ENCODE measurements at regions not wholly inside any gene's neighbourhood (a gene's known extent, or its start where the extent isn't known, plus 50 kb on each side); places are given as distances from the start of the nearest gene placed in this dataset.
A peak's percentile ranks its signal among the peaks of the same experiment; 100 is the strongest.
"Not testable (repeated sequence)": the region's sequence is repeated elsewhere in the genome, so short reads cannot be mapped to it uniquely, and the experiment has no call there.

- peak; percentile 84 for DNase-seq
Observed at GRCh38 chr20:25862967-25863530, 166.4 kb upstream of the ZNF337 start.

GRCh38 chr20:25860531-25861150, 164.0 kb upstream of the ZNF337 start:
- DNase-seq, result no peak

GRCh38 chr20:25859649-25860530, 163.2 kb upstream of the ZNF337 start:
- peak; percentile 79 for DNase-seq

GRCh38 chr20:25858495-25859425, 162.1 kb upstream of the ZNF337 start:
- DNase-seq, result peak; percentile 41

- not testable (repeated sequence) for DNase-seq
Observed at GRCh38 chr20:25857091-25857788, 160.6 kb upstream of the ZNF337 start.

GRCh38 chr20:25856256-25856884, 159.7 kb upstream of the ZNF337 start:
- no peak for DNase-seq

GRCh38 chr20:25855451-25856156, 159.0 kb upstream of the ZNF337 start:
- not testable (repeated sequence) for DNase-seq

GRCh38 chr20:25854666-25855065, 158.0 kb upstream of the ZNF337 start:
- DNase-seq, result not testable (repeated sequence)

- peak; percentile 68 for DNase-seq
Observed at GRCh38 chr20:25853718-25854388, 157.2 kb upstream of the ZNF337 start.

- DNase-seq, result not testable (repeated sequence)
Observed at GRCh38 chr20:25852968-25853717, 156.5 kb upstream of the ZNF337 start.

GRCh38 chr20:25850133-25850532, 153.5 kb upstream of the ZNF337 start:
- DNase-seq, result not testable (repeated sequence)

- no peak for DNase-seq
Observed at GRCh38 chr20:25848222-25848621, 151.6 kb upstream of the ZNF337 start.

GRCh38 chr20:25844640-25845039, 148.0 kb upstream of the ZNF337 start:
- not testable (repeated sequence) for DNase-seq

GRCh38 chr20:25813511-25813910, 116.9 kb upstream of the ZNF337 start:
- not testable (repeated sequence) for DNase-seq

GRCh38 chr20:25798174-25798993, 101.7 kb upstream of the ZNF337 start:
- DNase-seq, result not testable (repeated sequence)

- DNase-seq, result not testable (repeated sequence)
Observed at GRCh38 chr20:25797062-25797461, 100.4 kb upstream of the ZNF337 start.

- not testable (repeated sequence) for DNase-seq
Observed at GRCh38 chr20:25777241-25777640, 80.6 kb upstream of the ZNF337 start.

GRCh38 chr20:25774711-25775110, 78.1 kb upstream of the ZNF337 start:
- not testable (repeated sequence) for DNase-seq
